ENCODE measurements at regions not wholly inside any gene's neighbourhood (a gene's known extent, or its start where the extent isn't known, plus 50 kb on each side); places are given as distances from the start of the nearest gene placed in this dataset.
"Not testable (repeated sequence)": the region's sequence is repeated elsewhere in the genome, so short reads cannot be mapped to it uniquely, and the experiment has no call there.

- TF ChIP-seq, protein P1, sequence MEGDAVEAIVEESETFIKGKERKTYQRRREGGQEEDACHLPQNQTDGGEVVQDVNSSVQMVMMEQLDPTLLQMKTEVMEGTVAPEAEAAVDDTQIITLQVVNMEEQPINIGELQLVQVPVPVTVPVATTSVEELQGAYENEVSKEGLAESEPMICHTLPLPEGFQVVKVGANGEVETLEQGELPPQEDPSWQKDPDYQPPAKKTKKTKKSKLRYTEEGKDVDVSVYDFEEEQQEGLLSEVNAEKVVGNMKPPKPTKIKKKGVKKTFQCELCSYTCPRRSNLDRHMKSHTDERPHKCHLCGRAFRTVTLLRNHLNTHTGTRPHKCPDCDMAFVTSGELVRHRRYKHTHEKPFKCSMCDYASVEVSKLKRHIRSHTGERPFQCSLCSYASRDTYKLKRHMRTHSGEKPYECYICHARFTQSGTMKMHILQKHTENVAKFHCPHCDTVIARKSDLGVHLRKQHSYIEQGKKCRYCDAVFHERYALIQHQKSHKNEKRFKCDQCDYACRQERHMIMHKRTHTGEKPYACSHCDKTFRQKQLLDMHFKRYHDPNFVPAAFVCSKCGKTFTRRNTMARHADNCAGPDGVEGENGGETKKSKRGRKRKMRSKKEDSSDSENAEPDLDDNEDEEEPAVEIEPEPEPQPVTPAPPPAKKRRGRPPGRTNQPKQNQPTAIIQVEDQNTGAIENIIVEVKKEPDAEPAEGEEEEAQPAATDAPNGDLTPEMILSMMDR (IDR thresholded peaks at IDR 0.05; ENCODE audit: low read depth, low read length, missing input control), result not testable (repeated sequence)
- not testable (repeated sequence) for TF ChIP-seq EGR1 (IDR thresholded peaks at IDR 0.05; ENCODE audit: low read depth in 2 of 2); TAF1 (conservative IDR thresholded peaks at IDR 0.05); RAD21 (IDR thresholded peaks at IDR 0.05); NR2F2 (IDR thresholded peaks at IDR 0.05); RXRA (IDR thresholded peaks at IDR 0.05); GABPA (IDR thresholded peaks at IDR 0.05 in 1 of 2, conservative IDR thresholded peaks at IDR 0.05 in 1 of 2); HNF4G (IDR thresholded peaks at IDR 0.05); JUND (IDR thresholded peaks at IDR 0.05); YY1 (IDR thresholded peaks at IDR 0.05); MAX (IDR thresholded peaks at IDR 0.05)
- TF ChIP-seq, protein P2, sequence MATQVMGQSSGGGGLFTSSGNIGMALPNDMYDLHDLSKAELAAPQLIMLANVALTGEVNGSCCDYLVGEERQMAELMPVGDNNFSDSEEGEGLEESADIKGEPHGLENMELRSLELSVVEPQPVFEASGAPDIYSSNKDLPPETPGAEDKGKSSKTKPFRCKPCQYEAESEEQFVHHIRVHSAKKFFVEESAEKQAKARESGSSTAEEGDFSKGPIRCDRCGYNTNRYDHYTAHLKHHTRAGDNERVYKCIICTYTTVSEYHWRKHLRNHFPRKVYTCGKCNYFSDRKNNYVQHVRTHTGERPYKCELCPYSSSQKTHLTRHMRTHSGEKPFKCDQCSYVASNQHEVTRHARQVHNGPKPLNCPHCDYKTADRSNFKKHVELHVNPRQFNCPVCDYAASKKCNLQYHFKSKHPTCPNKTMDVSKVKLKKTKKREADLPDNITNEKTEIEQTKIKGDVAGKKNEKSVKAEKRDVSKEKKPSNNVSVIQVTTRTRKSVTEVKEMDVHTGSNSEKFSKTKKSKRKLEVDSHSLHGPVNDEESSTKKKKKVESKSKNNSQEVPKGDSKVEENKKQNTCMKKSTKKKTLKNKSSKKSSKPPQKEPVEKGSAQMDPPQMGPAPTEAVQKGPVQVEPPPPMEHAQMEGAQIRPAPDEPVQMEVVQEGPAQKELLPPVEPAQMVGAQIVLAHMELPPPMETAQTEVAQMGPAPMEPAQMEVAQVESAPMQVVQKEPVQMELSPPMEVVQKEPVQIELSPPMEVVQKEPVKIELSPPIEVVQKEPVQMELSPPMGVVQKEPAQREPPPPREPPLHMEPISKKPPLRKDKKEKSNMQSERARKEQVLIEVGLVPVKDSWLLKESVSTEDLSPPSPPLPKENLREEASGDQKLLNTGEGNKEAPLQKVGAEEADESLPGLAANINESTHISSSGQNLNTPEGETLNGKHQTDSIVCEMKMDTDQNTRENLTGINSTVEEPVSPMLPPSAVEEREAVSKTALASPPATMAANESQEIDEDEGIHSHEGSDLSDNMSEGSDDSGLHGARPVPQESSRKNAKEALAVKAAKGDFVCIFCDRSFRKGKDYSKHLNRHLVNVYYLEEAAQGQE (IDR thresholded peaks at IDR 0.05), result not testable (repeated sequence)
- TF ChIP-seq, protein P3, sequence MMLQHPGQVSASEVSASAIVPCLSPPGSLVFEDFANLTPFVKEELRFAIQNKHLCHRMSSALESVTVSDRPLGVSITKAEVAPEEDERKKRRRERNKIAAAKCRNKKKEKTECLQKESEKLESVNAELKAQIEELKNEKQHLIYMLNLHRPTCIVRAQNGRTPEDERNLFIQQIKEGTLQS (IDR thresholded peaks at IDR 0.05), result not testable (repeated sequence)
- TF ChIP-seq, protein P4, sequence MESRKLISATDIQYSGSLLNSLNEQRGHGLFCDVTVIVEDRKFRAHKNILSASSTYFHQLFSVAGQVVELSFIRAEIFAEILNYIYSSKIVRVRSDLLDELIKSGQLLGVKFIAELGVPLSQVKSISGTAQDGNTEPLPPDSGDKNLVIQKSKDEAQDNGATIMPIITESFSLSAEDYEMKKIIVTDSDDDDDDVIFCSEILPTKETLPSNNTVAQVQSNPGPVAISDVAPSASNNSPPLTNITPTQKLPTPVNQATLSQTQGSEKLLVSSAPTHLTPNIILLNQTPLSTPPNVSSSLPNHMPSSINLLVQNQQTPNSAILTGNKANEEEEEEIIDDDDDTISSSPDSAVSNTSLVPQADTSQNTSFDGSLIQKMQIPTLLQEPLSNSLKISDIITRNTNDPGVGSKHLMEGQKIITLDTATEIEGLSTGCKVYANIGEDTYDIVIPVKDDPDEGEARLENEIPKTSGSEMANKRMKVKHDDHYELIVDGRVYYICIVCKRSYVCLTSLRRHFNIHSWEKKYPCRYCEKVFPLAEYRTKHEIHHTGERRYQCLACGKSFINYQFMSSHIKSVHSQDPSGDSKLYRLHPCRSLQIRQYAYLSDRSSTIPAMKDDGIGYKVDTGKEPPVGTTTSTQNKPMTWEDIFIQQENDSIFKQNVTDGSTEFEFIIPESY (IDR thresholded peaks at IDR 0.05), result not testable (repeated sequence)
Measured at GRCh38 chr7:49100908-49101740, 176.8 kb downstream of the CDC14C start.

Data from liver (tissue), 3 donors.